Activated CD4-positive, alpha-beta memory T cell treated with anti-CD3 and anti-CD28 coated beads for 36 hours (primary cell): ENCODE measurements at regions not wholly inside any gene's neighbourhood (a gene's known extent, or its start where the extent isn't known, plus 50 kb on each side); places are given as distances from the start of the nearest gene placed in this dataset.

Experiments used
- CTCF ChIA-PET: fragments of 350-600 bp; sonication (Branson Sonifier 250); formaldehyde crosslinking; loops from one replicate; lab custom pipeline; 2021; ENCODE audit warnings: antibody characterized with exemption, inconsistent platforms; lab: Charles Lee
- POLR2A ChIA-PET: fragments of 350-600 bp; sonication (Branson Sonifier 250); formaldehyde crosslinking; loops from one replicate; lab custom pipeline; 2021; ENCODE audit warnings: antibody characterized with exemption; lab: Charles Lee
- DNase-seq: peaks from one replicate; pipeline ENCODE4 v3.0.0-alpha.2; 2020
- H3K27ac Mint-ChIP-seq: one replicate; pipeline ENCODE4 v1.8.0; 2021; ENCODE audit warnings: mixed read lengths
- H3K27me3 Mint-ChIP-seq: one replicate; pipeline ENCODE4 v1.8.0; 2021; ENCODE audit warnings: mixed read lengths
- H3K36me3 Mint-ChIP-seq: one replicate; pipeline ENCODE4 v1.8.0; 2021; ENCODE audit warnings: mixed read lengths
- H3K4me1 Mint-ChIP-seq: one replicate; pipeline ENCODE4 v1.8.0; 2021; ENCODE audit warnings: low read depth, mixed read lengths
- H3K4me3 Mint-ChIP-seq: one replicate; pipeline ENCODE4 v1.8.0; 2021; ENCODE audit warnings: mild to moderate bottlenecking, mixed read lengths
- H3K9me3 Mint-ChIP-seq: one replicate; pipeline ENCODE4 v1.8.0; 2021; ENCODE audit warnings: mixed read lengths
- intact Hi-C: fragments of 100-400 bp; cut with micrococcal nuclease; formaldehyde crosslinking; loops from one replicate; pipeline ENCODE4 v1.15.1; 2023

DNA sequence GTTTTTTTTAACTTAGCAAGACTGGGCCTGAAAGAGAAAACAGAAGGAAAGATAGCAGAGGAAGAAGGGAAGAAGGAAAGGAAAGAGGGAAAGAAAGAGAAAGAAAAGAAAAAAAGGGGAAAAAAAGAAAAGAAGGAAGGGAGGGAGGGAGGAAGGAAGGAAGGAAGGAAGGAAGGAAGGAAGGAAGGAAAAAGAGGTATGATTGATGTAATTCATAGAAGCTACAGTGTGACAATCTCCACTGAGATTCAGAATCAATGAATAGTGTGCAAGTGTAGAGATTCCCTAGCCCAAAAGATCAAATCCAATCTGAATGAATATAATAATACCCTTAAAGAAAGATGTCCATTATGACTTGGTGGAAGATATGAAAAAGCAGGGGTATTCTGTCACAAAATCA is 126.9 kb upstream of the DNAJC10 start:
- Mint-ChIP-seq H3K36me3 (no peaks in the 10 kb centered on the region), H3K27ac (no peak overlapping the region), H3K9me3 (no peaks in the 10 kb centered on the region), H3K4me3 (no peak overlapping the region), H3K4me1 (no peaks in the 10 kb centered on the region), H3K27me3 (peaks cover 1% of the 10 kb centered on the region)
- POLR2A ChIA-PET: no interaction called here
- intact Hi-C loops: no loop called here
- DNase-seq: no peak
- CTCF ChIA-PET: no interaction called here

GRCh38 chr2:182591774-182592173 is 124.3 kb upstream of the DNAJC10 start:
- DNase-seq: no peak
- Mint-ChIP-seq H3K36me3 (no peaks in the 10 kb centered on the region), H3K27ac (no peak overlapping the region), H3K27me3 (peaks cover 8% of the 10 kb centered on the region), H3K4me1 (no peaks in the 10 kb centered on the region), H3K4me3 (no peak overlapping the region), H3K9me3 (no peaks in the 10 kb centered on the region)
- POLR2A ChIA-PET: no interaction called here
- CTCF ChIA-PET: no interaction called here
- intact Hi-C loops: no loop called here

GRCh38 chr2:182592691-182593393 is 123.2 kb upstream of the DNAJC10 start:
- CTCF ChIA-PET: no interaction called here
- H3K27ac Mint-ChIP-seq: no peak overlapping the region
- intact Hi-C loops: no loop called here

GRCh38 chr2:182593394-182593975 is 122.6 kb upstream of the DNAJC10 start:
- no peaks in the 10 kb centered on the region for H3K36me3 Mint-ChIP-seq
- H3K9me3 Mint-ChIP-seq: no peaks in the 10 kb centered on the region
- H3K27me3 Mint-ChIP-seq: peaks cover 8% of the 10 kb centered on the region
- intact Hi-C loops: no loop called here
- no peak for DNase-seq
- POLR2A ChIA-PET: no interaction called here
- H3K27ac Mint-ChIP-seq: no peak overlapping the region
- H3K4me3 Mint-ChIP-seq: no peak overlapping the region
- no peaks in the 10 kb centered on the region for H3K4me1 Mint-ChIP-seq
- CTCF ChIA-PET: no interaction called here

More at GRCh38 chr2:182592691-182593393, 123.2 kb upstream of the DNAJC10 start:
- peaks cover 8% of the 10 kb centered on the region for H3K27me3 Mint-ChIP-seq
- POLR2A ChIA-PET: no interaction called here
- H3K9me3 Mint-ChIP-seq: no peaks in the 10 kb centered on the region
- no peaks in the 10 kb centered on the region for H3K4me1 Mint-ChIP-seq
- H3K4me3 Mint-ChIP-seq: no peak overlapping the region
- H3K36me3 Mint-ChIP-seq: no peaks in the 10 kb centered on the region
- DNase-seq: no peak

GRCh38 chr2:182594286-182594685 is 121.8 kb upstream of the DNAJC10 start:
- Mint-ChIP-seq H3K36me3 (no peaks in the 10 kb centered on the region), H3K4me3 (no peak overlapping the region), H3K9me3 (no peaks in the 10 kb centered on the region), H3K27ac (no peak overlapping the region), H3K4me1 (no peaks in the 10 kb centered on the region), H3K27me3 (peaks cover 6% of the 10 kb centered on the region)
- CTCF ChIA-PET: no interaction called here
- DNase-seq: no peak
- POLR2A ChIA-PET: no interaction called here
- intact Hi-C loops: no loop called here

GRCh38 chr2:182595650-182596049 is 120.4 kb upstream of the DNAJC10 start:
- intact Hi-C loops: no loop called here
- no peaks in the 10 kb centered on the region for H3K36me3 Mint-ChIP-seq
- H3K27ac Mint-ChIP-seq: no peak overlapping the region
- no peaks in the 10 kb centered on the region for H3K9me3 Mint-ChIP-seq
- POLR2A ChIA-PET: no interaction called here
- no peak for DNase-seq
- H3K27me3 Mint-ChIP-seq: peaks cover 6% of the 10 kb centered on the region
- CTCF ChIA-PET: no interaction called here
- no peaks in the 10 kb centered on the region for H3K4me1 Mint-ChIP-seq
- H3K4me3 Mint-ChIP-seq: no peak overlapping the region

DNA sequence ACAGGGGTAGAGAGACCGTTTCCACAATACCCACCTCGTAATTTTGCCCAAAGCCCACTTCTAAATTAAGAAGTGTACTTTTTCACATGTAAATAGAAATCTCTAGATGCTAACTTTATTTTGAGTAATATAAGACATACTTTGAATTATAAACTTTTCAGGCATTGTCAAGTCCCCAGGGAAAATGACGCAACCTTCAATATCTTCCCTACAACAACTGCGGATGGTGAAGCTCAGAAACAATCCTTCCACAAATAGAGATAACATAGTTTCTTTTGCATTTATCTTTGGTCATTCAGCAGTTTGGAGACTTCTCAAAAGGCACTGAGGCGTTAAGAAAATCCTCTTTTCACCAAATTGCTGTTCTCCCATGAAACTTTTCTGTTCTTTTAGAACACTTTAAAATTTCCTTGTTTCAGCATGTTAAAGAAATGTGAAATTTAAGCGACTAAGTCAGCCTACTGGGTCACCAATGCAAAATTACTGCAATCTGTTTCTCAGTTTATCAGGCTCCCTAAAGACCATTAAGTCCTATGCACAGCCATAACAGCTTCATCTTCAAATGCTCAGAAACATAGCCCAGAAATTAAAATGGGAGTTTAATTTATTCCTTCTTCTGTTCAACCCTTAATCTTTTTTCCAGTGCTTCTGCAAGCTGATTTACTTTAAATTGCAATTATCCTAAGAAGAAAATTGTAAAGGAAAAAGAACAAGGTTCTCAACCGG is 118.3 kb upstream of the DNAJC10 start:
- CTCF ChIA-PET: no interaction called here

DNA sequence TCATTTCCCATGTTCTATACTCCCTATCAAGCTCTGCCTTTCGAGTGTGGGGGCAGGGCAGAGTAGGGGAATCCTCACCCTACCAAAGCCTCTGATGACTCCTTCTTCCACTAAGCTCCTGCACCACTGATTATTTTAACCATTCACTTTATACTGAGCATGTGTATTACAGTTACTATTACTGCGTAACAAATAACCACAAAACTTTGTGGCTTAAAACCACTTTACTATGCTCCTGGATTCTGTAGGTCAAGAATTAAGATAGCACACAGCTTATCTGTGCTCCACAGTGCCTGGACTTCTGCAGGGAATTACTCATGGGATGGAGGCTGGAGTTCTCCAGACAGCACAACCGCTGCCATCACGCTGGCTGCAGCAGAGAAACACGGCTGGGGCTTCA is 117.4 kb upstream of the DNAJC10 start:
- intact Hi-C loops: no loop called here
- H3K27ac Mint-ChIP-seq: no peak overlapping the region
- H3K9me3 Mint-ChIP-seq: no peaks in the 10 kb centered on the region
- CTCF ChIA-PET: no interaction called here
- peaks cover 6% of the 10 kb centered on the region for H3K27me3 Mint-ChIP-seq
- POLR2A ChIA-PET: no interaction called here
- no peak for DNase-seq
- no peaks in the 10 kb centered on the region for H3K36me3 Mint-ChIP-seq
- H3K4me1 Mint-ChIP-seq: no peaks in the 10 kb centered on the region
- no peak overlapping the region for H3K4me3 Mint-ChIP-seq

More for the DNA sequence above, 118.3 kb upstream of the DNAJC10 start:
- H3K4me1 Mint-ChIP-seq: no peaks in the 10 kb centered on the region
- DNase-seq: no peak
- H3K27me3 Mint-ChIP-seq: peaks cover 6% of the 10 kb centered on the region
- intact Hi-C loops: no loop called here
- H3K27ac Mint-ChIP-seq: no peak overlapping the region
- H3K4me3 Mint-ChIP-seq: no peak overlapping the region
- POLR2A ChIA-PET: no interaction called here
- no peaks in the 10 kb centered on the region for H3K9me3 Mint-ChIP-seq
- no peaks in the 10 kb centered on the region for H3K36me3 Mint-ChIP-seq

DNA sequence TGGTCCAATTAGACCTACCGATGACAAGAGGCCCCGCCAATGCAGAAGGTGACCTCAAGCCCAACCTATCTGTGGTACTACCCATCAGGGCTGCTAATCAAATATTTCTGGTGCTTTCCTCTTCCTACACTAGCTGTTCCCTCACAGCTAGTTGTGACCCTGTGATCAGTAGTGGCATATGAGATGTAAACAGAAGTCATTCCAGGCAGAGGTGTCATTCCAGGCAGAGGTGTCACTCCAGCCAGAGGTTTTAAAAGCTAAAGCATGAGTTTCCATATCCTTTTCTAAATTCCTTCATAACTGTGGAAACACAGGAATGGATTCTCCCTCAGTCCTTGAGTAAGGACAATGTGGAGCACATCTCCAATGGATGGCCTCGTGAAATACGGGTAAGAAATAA is 110.9 kb upstream of the DNAJC10 start:
- POLR2A ChIA-PET: no interaction called here
- Mint-ChIP-seq H3K36me3 (no peaks in the 10 kb centered on the region), H3K9me3 (no peaks in the 10 kb centered on the region), H3K27me3 (no peaks in the 10 kb centered on the region), H3K27ac (no peak overlapping the region), H3K4me3 (no peak overlapping the region), H3K4me1 (no peaks in the 10 kb centered on the region)
- CTCF ChIA-PET: no interaction called here
- no peak for DNase-seq
- intact Hi-C loops: no loop called here

- ChIA-PET POLR2A (no interaction called here), CTCF (no interaction called here)
- Mint-ChIP-seq H3K4me3 (no peak overlapping the region), H3K9me3 (no peaks in the 10 kb centered on the region), H3K27me3 (no peaks in the 10 kb centered on the region), H3K27ac (no peak overlapping the region), H3K36me3 (no peaks in the 10 kb centered on the region), H3K4me1 (no peaks in the 10 kb centered on the region)
- intact Hi-C loops: no loop called here
- DNase-seq: no peak
Observed at GRCh38 chr2:182606728-182607681, 109.1 kb upstream of the DNAJC10 start.

DNA sequence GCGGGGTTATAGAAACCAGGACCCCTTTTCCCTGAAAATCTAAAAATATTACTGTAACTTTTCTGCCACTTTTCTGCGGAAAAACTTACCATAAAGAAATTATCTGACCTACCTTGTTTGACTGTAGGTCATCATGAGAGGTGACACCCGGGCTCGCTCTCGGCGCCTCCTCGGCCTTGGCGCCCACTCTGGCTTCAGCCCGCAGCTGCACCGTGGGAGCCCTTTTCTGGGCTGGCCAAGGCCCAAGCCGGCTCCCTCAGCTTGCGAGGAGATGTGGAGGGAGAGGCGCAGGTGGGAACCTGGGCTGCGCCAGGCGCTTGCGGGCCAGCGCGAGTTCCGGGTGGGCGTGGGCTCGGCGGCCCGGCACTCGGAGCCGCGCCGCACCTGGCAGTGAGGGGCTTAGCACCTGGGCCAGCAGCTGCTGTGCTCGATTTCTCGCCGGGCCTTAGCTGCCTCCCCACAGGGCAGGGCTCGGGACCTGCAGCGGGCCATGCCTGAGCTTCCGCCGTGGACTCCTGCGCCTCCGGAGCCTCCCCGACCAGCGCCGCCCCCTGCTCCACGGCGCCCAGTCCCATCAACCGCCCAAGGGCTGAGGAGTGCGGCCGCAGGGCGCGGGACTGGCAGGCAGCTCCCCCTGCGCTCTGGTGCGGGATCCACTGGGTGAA is 107.7 kb upstream of the DNAJC10 start:
- Mint-ChIP-seq H3K36me3 (no peaks in the 10 kb centered on the region), H3K4me3 (no peak overlapping the region), H3K9me3 (no peaks in the 10 kb centered on the region), H3K27me3 (no peaks in the 10 kb centered on the region), H3K27ac (no peak overlapping the region), H3K4me1 (no peaks in the 10 kb centered on the region)
- ChIA-PET CTCF (no interaction called here), POLR2A (no interaction called here)
- intact Hi-C loops: no loop called here
- DNase-seq: no peak
